ENCODE measurements at regions not wholly inside any gene's neighbourhood (a gene's known extent, or its start where the extent isn't known, plus 50 kb on each side); places are given as distances from the start of the nearest gene placed in this dataset.
"Not testable (repeated sequence)": the region's sequence is repeated elsewhere in the genome, so short reads cannot be mapped to it uniquely, and the experiment has no call there.

DNA sequence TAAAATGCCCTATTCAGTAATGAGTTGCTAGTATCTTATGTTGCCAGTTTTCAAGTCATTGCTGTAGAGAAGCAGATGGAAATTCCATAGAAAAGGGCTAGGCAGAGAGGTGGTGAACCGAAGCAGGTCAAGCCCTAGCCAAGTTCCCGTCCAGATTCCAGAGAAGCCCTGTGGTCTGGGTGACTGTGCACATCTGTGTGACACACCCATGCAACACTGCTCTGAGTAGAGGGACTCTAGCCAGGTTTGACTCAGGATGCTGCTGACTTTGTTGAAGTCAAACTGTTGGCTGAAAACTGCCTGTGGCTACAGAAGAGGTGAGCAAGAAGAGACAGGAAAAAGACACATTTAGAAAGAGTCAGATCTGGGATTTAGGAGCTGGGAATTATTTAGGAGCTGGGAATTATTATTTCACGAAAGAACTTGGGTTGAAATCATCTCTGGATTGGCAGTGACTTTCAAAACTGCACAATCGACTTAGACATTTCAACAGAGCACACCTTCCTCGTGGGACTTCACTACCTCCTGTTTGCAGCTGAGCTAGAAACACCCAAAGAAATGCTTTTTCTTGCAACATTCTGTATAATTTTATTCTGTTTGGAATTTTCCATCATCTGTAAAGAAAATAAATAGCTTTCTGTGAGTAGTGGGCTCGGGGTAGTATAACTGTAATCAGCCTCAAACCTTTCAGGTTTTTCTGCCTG is 149.1 kb upstream of the PRKCQ start:
- no peak for DNase-seq (ENCODE audit: low spot score)

DNA sequence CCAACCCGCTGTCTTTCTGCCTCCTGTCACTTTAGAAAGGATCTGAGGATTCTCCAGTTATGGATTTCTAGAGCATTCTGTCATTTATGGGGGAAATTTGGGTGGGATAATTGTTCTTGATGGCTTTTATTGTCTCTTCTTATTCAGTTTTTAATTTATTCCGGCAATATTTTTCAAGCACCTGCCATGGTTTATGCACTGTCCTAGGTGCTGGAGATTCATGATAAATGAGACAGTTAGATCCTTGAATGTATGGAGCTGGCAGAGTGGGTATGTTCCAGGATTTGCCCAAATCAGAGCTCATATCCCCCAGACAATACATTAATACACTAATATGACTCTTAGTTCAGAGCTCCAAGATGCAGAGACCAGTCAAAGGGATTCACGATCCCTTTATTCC is 146.8 kb upstream of the PRKCQ start:
- DNase-seq (ENCODE audit: low spot score) = no peak

DNA sequence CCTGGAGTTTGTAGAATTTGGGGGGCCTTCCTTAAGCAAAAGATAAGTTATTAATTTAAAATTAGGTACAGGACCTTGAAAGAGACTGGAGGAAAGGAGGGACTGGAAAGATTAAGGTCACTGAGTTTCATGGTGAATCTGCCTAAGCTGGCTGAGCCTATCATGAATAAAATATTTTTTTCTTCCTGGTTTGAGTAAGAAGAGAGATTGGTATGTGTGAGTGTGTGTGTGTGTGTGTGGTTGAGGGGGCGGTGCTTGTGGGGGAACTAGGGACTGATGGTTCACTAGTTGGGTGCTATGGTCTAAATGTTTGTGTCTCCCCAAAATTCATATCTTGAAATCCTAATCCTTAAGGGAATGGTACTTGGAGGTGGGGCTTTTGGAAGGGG is 142.5 kb upstream of the PRKCQ start:
- DNase-seq (ENCODE audit: low spot score) = no peak

DNA sequence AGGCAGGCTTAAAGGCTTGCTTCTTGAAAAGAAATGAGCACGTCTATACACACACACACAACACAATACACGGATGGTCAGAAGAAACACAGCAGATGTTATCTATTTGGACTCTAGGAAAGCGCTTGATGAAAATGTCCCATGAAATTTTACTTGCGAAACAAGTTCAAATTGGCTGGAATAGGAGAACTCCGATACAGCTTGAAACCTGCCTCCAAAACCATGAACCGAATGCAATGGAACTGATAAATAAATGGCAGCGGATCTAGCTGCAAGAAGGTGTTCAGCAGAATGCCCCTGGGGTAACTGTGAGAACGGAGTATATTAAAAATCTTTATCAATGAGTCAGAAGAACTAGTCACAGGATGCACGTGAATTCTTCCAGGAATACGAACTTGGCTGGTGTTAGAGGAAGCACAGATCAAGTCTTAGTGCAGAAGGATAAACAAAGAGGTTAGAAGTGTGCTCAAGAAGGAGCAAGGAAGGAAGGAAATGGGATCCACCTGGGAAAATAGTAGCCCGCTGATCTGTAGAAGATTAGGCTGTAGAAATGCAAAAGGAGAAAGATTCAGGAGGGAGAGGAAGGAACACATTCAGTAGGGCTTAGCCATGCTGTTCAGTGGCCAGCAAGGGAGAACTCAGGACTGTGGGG is 142.0 kb upstream of the PRKCQ start:
- DNase-seq (ENCODE audit: low spot score) = no peak

DNA sequence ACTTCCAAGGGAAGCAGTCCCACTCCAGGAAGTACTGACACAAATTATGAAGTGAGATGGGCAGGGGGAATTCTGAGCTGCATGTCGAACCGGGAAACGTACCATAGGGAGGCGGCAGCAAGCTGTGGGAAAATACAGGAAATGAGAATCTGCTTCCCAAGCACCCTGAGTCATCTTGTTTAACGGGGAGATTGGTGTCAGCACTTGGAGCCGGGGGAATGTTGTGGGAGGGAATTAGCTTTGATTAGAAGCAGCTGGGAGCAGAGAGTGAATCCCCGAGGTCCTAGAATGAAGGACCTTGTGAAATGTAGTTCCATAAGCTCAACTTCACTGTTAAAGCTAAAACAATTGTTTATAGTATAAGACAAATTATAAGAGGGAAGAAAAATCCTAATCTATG is 141.4 kb upstream of the PRKCQ start:
- DNase-seq (ENCODE audit: low spot score) = peak; percentile 58

DNA sequence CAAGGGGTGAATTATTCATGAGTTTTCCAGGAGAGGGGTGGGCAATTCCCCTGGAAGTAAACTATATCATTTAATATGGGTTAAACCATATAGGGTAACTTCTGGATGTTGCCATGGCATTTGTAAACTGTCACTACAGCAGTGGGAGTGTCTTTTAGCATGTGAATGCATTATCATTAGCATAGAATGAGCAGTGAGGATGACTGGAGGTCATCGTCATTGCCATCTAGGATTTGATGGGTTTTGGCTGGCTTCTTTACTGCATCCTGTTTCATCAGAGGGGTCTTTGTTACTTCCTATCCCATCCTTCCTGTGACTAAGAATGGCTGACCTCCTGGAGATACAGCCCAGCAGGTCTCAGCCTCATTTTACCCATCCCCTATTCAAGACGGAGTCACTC is 139.5 kb upstream of the PRKCQ start:
- DNase-seq (ENCODE audit: low spot score) = no peak

DNA sequence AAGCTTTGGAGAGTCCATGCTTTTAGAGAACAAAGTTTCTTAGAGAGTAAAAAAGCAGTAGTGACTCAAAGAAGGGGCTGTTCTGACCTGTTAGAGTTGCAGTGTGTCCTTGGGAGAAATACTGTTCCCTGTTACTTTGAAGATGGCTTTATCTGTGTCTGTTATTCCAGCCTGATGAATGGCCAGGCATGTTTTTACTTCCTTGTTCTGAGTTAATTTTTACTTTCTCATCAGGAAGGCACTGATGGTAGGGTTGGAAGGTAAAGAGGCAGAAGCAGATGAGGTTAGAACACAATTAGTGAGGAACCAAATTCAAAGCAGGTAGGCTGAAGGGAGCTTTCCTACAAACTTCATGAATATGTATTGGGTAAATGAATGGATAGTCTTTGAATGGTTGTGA is 138.5 kb upstream of the PRKCQ start:
- no peak for DNase-seq (ENCODE audit: low spot score)

DNA sequence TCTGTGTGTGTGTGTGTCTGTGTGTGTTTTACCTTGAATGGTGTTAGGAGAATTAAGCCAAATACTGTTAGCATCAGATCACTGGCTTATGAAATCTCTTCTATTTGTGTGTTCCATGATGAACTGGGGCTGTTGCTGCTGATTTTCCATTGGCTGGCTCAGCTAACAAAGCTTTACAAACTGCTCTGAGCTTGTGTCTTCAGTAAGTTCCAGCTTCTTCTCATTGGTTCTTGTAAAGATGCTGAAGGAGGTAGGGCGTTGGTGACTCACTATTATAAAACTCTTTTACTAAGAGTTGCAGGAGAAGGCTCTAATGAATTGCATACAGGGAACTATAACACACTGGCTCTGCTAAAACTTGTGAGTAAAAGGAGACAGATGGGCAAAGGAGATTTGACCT is 136.4 kb upstream of the PRKCQ start:
- no peak for DNase-seq (ENCODE audit: low spot score)

DNA sequence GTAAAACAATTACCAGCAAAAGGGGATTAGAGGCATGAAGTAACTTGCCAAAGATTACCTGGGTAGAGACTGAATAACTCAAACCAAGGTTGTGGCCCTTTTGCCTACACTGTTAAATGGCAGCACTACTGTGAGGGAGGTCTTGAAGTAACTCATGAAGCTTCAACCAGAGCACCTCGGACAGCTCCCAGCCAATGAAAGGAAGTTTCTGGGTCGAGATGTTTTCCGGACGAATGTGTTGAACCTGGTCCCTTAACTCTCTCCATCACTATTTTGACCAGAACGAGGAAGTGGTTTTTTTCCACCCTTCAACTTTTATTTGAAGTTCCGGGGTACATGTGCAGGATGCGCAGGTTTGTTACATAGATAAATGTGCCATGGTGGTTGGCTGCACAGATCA is 133.6 kb upstream of the PRKCQ start:
- DNase-seq (ENCODE audit: low spot score) = no peak

DNA sequence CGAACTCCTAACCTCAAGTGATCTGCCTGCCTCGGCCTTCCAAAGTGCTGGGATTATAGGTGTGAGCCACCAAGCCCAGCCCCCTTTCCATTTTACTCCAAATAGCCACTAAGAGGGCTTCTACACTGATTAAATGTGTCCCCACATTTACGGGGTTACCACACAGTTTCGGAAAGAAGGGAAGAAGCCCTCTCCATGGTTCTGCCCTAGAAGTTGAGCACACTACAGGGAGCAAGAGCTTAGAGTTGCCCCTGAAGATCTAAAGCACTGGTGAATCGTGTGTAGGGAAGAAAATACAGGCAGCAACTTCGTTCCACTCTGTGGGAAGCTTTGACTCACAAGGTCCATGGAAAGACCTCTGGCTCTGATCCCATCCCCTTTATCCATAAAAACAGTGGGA is 133.0 kb upstream of the PRKCQ start:
- no peak for DNase-seq (ENCODE audit: low spot score)

DNA sequence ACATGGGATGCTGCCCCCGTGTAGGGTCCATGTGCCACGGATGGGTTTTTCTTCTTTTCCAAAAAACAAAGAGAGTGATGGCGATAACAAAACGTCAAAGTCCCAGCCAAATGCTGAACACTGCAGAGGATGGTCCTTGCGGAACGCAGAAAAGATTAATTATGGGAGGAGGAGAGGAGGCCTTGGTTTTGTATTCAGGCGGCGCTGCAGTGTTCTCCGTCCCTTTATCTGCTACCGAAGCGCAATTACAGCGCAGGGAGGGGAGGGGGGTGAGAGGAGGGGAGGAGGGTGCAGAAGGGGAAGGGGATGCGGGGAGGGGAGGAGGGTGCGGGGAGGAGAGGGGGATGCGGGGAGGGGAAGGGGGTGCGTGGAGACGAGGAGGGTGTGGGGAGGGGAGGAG is 131.8 kb upstream of the PRKCQ start:
- DNase-seq (ENCODE audit: low spot score) = no peak

DNA sequence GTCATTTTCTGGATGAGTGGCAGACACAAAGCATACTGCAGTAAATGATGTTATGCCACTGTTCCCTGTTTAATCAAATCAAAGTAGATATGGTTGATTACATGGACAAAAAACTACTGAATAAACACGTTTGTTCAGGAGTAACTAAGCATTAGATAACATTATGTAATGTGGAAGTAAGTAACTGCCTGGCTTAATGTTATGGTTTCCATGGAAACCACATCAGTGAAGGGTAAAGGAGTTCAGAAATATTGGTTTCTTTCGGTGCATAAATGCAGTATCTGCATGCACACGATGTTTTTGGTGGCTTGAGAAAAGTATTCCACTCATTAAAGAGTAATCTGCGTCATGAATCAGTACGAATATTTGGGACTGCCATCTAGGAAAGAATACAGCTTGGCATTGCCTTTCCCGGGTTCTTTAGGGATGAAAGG is 131.3 kb upstream of the PRKCQ start:
- DNase-seq (ENCODE audit: low spot score) = no peak

DNA sequence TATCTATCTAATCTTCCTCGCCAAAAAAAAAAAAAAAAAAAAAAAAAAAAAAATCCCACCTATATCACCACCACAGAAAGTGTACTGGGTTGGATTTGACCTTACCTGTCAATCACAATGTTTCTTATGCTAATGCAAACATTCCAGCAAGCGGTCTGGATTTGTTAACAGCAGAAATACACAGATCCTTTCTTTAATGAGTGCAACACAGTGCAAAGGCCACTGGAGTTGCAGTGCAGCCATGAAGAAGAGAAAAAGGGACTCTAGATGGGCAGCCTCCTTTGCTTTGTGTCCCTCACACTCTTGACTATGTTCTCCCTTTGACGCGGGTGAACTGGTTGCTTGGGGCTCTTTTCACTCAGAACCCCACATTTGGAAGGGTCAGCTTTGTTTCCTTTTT is 127.3 kb upstream of the PRKCQ start:
- DNase-seq (ENCODE audit: low spot score) = no peak

DNA sequence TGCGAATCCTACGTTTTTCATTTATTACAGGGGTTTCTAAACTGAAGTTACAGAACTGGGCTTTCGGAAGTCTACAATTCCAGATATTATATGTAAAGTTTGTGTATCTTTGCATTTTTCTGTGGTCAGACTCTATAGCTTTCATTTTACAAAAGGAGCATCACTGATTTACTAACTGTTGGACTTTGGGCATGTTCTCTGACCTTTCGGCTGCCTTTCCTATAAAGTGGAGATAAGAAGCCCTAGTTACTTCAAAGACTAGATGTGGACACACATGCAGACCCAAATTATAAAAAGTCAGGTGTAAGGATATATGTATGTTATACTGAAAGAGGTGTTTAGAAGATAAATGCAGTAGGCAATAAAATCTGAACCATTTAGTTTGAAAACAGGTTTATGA is 126.6 kb upstream of the PRKCQ start:
- no peak for DNase-seq (ENCODE audit: low spot score)

DNA sequence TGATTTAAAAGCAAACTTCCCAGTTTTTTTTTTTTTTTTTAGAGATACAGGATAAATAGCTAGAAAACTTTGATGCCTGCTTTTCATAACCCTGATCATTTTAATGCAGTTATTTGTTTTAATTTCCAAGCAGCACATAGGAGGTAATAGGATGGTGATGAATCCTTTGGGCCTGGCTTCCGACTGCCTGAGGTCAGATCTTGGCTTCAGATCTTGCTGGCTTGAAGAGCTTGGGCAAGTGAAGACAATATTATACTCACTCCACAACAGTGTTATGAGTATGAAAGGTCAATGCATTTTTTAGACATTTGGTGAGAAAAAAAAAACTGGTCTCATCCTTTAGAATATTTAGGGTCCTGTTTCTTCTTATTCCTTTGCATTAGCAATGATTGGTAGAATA is 124.8 kb upstream of the PRKCQ start:
- no peak for DNase-seq (ENCODE audit: low spot score)

DNA sequence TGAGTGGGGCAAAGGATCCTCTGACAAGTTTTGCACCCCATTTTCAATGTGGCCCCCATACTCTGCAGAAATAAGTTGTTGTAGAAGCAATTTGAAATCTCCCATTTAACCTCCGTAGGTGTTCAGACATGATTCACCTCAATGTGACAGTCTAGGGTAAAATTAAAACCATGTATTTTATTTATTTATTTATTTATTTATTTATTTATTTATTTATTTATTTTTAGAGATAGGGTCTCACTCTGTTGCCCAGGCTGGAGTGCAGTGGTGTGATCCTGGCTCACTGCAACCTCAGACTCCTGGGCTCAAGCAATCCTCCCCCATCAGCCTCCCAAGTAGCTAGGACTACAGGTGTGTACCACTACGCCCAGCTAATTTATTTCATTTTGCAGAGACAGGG is 122.8 kb upstream of the PRKCQ start:
- not testable (repeated sequence) for DNase-seq (ENCODE audit: low spot score)

DNA sequence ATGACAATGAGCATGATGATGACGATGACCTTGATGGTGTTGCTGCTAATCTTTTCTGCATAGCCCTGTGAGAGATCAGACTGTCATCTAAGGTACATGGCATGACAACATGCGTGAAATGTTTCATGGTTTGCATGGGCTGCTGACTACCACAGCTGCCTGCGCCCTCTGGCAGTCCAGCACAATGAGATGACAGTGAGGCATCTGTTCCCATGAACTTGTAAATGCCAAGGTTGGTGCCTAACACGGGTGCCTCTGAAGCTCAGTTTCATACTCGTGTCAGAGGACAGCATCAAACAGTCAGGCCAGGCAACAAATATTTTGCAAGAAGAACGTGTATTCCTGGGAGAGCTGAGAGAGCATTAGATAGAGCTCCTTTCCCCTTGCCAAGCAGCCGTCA is 122.0 kb upstream of the PRKCQ start:
- DNase-seq (ENCODE audit: low spot score) = peak; percentile 23

DNA sequence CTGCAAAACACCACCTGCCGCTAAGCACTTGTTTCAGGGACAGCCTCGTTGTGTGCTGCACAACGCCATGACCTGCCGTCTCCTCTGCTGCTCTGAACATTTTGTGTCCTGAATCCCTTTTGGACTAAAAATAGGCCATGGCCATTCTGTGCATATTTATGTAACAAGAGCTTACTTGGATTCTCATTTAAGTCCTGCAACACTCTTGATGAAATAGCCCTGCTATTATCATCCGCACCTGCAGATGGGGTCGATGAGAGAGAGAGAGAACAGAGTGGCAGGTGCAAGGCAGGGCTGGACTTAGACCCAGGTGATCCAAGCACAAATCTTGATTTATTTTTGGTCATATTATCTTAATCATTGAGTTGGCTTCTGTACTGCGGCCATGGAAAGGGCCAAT is 121.2 kb upstream of the PRKCQ start:
- DNase-seq (ENCODE audit: low spot score) = no peak

DNA sequence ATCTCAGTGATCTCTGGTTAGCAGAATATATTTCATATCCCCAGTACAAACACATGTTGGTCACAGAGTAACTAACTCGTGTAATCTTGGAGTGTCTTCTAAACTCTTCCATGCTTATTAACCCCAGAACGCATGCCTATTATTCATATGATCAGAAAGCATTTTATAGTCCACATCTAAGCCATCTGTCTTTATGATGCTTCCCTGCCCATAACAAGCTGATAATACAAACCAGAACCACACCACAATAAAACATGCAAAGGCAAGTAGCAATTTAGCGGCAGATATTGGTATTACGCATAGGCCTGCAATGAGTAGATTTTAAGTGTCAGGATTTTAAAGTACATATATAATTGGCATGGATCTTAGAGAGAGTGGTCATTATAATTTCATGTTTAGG is 120.0 kb upstream of the PRKCQ start:
- no peak for DNase-seq (ENCODE audit: low spot score)

DNA sequence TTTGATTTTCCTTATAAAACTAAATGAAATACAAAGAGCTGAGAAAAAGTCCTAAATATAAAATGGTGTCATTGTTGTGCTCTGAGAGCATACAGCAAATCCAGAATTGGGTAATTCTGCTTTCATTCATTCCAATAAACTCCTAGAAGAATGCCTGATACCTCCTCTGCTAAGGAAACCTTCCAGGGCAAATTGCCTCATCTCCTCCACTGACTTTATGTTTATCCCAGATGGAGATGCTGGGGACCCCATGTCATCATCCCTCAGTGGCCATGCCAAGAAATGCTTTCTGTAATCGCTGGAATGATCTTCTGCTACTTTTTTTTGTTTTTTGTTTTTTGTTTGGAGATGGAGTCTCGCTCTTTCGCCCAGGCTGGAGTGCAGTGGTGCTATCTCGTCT is 119.3 kb upstream of the PRKCQ start:
- DNase-seq (ENCODE audit: low spot score) = no peak

DNA sequence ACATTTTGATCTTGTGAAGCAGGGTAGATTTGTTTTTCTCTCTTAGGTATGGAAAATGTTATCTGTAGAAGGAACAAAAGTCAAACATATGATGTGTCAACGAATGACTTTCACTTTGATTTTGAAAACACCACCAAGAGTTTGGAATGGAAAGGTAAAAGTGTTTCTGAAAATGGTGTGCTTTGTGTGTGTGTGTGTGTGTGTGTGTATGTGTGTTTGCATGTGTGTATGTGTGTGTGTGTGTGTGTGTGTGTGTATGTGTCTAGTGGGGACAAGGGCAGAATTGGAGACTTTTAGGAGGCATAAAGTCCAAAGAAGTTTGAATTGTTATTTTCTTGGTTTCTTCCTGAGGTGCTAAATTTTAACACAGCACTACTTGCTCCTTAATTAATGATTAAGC is 115.4 kb upstream of the PRKCQ start:
- DNase-seq (ENCODE audit: low spot score) = no peak

DNA sequence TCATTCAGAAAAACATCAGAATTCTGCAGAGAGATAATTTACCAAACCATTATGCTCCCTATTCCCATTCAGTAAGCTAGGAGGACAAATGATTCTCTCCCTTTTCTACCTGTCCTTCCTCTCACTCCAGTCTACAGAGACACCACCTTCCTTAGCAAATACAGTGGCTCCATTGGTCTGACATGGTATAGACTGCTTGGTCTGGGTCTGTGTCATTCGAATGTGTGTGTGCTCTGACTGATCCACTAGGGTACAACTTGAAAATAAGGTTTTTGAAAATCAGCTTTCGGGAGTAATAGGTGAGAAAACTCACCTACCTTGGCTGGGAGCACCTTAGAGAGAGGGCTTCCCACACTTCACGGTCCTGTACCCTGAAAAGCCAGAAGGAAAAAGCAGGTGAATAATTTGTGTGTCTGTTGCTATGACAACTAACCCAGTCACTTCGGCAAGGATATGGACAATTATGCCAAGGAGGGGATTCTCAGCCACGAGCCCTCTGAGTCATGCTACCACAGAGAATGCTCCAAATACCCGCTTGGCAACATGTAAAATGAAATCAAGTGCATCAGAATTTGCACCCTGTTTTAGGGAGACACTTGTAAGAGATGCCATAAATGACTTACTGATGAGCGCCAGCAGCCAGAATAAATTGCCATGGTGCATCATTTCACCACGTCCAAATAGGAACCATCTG is 114.5 kb upstream of the PRKCQ start:
- DNase-seq (ENCODE audit: low spot score) = no peak

DNA sequence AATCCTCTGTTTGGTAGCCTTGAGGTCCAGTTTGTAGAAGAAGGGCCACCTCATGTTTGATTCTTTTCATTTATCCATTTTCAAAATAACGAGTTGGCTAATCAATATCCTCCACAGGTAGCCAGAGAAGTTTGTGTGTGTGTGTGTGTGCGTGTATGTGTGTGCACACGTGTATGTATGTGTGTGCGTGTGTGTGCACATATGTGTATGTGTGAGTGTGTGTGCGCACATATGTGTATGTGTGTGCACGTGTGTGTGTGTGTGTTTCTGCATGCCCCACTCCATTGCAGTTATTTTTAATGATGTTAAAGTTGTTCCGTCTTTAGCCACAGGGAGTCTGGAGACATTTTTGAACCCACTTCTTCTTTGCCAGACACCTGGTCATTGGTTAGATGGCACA is 112.8 kb upstream of the PRKCQ start:
- DNase-seq (ENCODE audit: low spot score) = no peak

DNA sequence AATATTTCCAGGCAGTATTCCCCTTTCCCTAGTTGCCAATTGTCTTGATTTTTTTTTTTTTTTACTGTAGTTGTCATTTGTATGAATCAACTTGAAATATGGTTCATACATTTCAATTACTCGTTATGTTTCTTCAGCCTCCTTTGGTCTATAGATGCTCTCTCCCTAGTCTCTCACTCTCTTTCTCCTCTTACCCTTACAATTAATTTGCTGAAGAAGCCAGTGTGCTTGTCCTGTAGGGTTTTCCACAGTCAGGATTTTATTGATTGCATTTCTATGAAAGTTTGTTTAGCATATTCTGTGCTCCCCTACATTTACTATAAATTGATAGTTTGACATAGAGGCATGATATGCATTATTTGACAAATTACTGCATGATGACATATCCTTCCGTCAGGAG is 112.0 kb upstream of the PRKCQ start:
- DNase-seq (ENCODE audit: low spot score) = no peak
